ENCODE measurements at regions not wholly inside any gene's neighbourhood (a gene's known extent, or its start where the extent isn't known, plus 50 kb on each side); places are given as distances from the start of the nearest gene placed in this dataset.

GRCh38 chr2:46843316-46843715 lies 72.3 kb downstream of the MCFD2 start:
- TF ChIP-seq CTCF (IDR thresholded peaks at IDR 0.05) (no peak), POLR2A (IDR thresholded peaks at IDR 0.05) (no peak)
- H3K4me1 ChIP-seq, result peaks cover 0 to 28% (median 12%) of the 10 kb centered on the region in 4 donors
- no peaks in the 10 kb centered on the region for H3K27me3 ChIP-seq
- DNase-seq, result peak in 2 of 3 donors; percentile 12 to 18
- H3K4me3 ChIP-seq, result no peak overlapping the region
- no peaks in the 10 kb centered on the region for H3K36me3 ChIP-seq
- no peaks in the 10 kb centered on the region for H3K9me3 ChIP-seq
- H3K27ac ChIP-seq, result no peak overlapping the region

GRCh38 chr2:46842876-46843275 lies 72.7 kb downstream of the MCFD2 start:
- TF ChIP-seq CTCF (IDR thresholded peaks at IDR 0.05) (no peak), POLR2A (IDR thresholded peaks at IDR 0.05) (no peak)
- H3K27me3 ChIP-seq, result no peaks in the 10 kb centered on the region
- H3K36me3 ChIP-seq, result no peaks in the 10 kb centered on the region
- peak in 2 of 3 donors; percentile 13 to 22 for DNase-seq
- H3K4me1 ChIP-seq, result peaks cover 0 to 24% (median 9%) of the 10 kb centered on the region in 4 donors
- H3K4me3 ChIP-seq, result no peak overlapping the region
- H3K27ac ChIP-seq, result no peak overlapping the region
- H3K9me3 ChIP-seq, result no peaks in the 10 kb centered on the region

DNA sequence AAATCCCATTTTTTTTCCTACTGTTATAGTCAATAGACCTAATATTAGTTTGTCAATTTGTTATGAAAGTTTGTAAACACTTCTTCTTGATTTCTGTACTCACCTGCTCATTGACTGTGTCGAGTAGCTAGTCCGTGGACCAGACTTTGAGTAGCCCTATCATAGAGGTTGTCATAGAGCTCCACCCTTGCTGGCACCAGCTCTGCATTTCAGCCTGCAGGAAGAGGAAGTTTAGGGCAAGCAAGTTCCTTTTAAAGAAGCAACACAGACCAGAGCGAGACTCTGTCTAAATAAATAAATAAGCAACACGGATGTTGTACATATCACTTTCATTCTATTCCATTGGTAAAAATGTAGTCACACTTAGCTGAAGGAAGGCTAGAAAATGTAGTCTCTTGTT lies 74.0 kb downstream of the MCFD2 start:
- H3K36me3 ChIP-seq, result no peaks in the 10 kb centered on the region
- no peak overlapping the region for H3K4me3 ChIP-seq
- no peaks in the 10 kb centered on the region for H3K9me3 ChIP-seq
- TF ChIP-seq POLR2A (IDR thresholded peaks at IDR 0.05), result no peak
- no peak for TF ChIP-seq CTCF (IDR thresholded peaks at IDR 0.05)
- H3K27ac ChIP-seq, result peak overlapping the region in 1 of 4 donors; percentile 7
- DNase-seq, result peak in 2 of 3 donors; percentile 53 to 69
- peaks cover 0 to 11% (median under 1%) of the 10 kb centered on the region in 4 donors for H3K4me1 ChIP-seq
- H3K27me3 ChIP-seq, result no peaks in the 10 kb centered on the region

- TF ChIP-seq CTCF (IDR thresholded peaks at IDR 0.05) (no peak), POLR2A (IDR thresholded peaks at IDR 0.05) (no peak)
- Histone ChIP-seq H3K9me3 (no peaks in the 10 kb centered on the region), H3K4me3 (no peak overlapping the region), H3K27me3 (no peaks in the 10 kb centered on the region), H3K36me3 (no peaks in the 10 kb centered on the region), H3K4me1 (no peaks in the 10 kb centered on the region), H3K27ac (no peak overlapping the region)
- peak in 2 of 3 donors; percentile 26 to 28 for DNase-seq
Observed at GRCh38 chr2:46839045-46839444, 76.6 kb downstream of the MCFD2 start.

GRCh38 chr2:46837704-46838103 lies 77.9 kb downstream of the MCFD2 start:
- no peak overlapping the region for H3K27ac ChIP-seq
- no peaks in the 10 kb centered on the region for H3K27me3 ChIP-seq
- peak in 2 of 3 donors; percentile 15 to 18 for DNase-seq
- no peaks in the 10 kb centered on the region for H3K4me1 ChIP-seq
- TF ChIP-seq POLR2A (IDR thresholded peaks at IDR 0.05), result no peak
- no peak for TF ChIP-seq CTCF (IDR thresholded peaks at IDR 0.05)
- H3K36me3 ChIP-seq, result no peaks in the 10 kb centered on the region
- no peak overlapping the region for H3K4me3 ChIP-seq
- no peaks in the 10 kb centered on the region for H3K9me3 ChIP-seq

DNA sequence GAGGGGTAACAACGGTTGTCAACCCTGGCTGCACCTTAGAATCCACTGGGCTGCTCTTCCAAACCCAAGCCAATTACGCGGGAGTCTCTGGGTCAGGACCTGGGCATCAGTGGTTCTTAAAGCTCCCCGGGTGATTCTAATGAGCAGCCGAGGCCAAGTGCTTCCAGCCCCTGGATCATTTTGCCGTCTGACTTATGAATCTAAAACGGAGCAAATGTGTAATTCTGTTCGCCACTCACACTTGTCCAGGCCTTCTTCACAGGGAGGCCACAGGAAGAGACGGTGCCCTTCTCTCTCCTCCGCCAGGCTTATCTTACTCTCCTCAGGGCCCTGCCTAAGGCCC lies 78.5 kb downstream of the MCFD2 start:
- DNase-seq, result peak in 2 of 3 donors; percentile 13 to 24
- no peaks in the 10 kb centered on the region for H3K27me3 ChIP-seq
- H3K4me3 ChIP-seq, result no peak overlapping the region
- TF ChIP-seq POLR2A (IDR thresholded peaks at IDR 0.05) (no peak), CTCF (IDR thresholded peaks at IDR 0.05) (no peak)
- no peaks in the 10 kb centered on the region for H3K9me3 ChIP-seq
- H3K27ac ChIP-seq, result no peak overlapping the region
- no peaks in the 10 kb centered on the region for H3K4me1 ChIP-seq
- no peaks in the 10 kb centered on the region for H3K36me3 ChIP-seq

Data from Peyer's patch (tissue), 4 donors.